ENCODE measurements at regions not wholly inside any gene's neighbourhood (a gene's known extent, or its start where the extent isn't known, plus 50 kb on each side); places are given as distances from the start of the nearest gene placed in this dataset.
"Not testable (repeated sequence)": the region's sequence is repeated elsewhere in the genome, so short reads cannot be mapped to it uniquely, and the experiment has no call there.

GRCh38 chr7:94284104-94284503, 110.6 kb upstream of the COL1A2 start:
- no peak for DNase-seq

- no peak for DNase-seq
Measured at GRCh38 chr7:94286111-94286510, 108.6 kb upstream of the COL1A2 start.

GRCh38 chr7:94288096-94288495, 106.6 kb upstream of the COL1A2 start:
- no peak for DNase-seq

- DNase-seq = no peak
Measured at GRCh38 chr7:94289071-94289470, 105.6 kb upstream of the COL1A2 start.

GRCh38 chr7:94294471-94295131, 100.1 kb upstream of the COL1A2 start:
- DNase-seq = no peak

GRCh38 chr7:94295850-94296249, 98.8 kb upstream of the COL1A2 start:
- no peak for DNase-seq

- no peak for DNase-seq
Measured at GRCh38 chr7:94296881-94297280, 97.8 kb upstream of the COL1A2 start.

GRCh38 chr7:94297397-94297838, 97.3 kb upstream of the COL1A2 start:
- DNase-seq = no peak

GRCh38 chr7:94298943-94299342, 95.8 kb upstream of the COL1A2 start:
- DNase-seq = no peak

- no peak for DNase-seq
Measured at GRCh38 chr7:94300176-94300835, 94.4 kb upstream of the COL1A2 start.

- no peak for DNase-seq
Measured at GRCh38 chr7:94301024-94301586, 93.6 kb upstream of the COL1A2 start.

- DNase-seq = no peak
Measured at GRCh38 chr7:94303118-94303517, 91.6 kb upstream of the COL1A2 start.

- no peak for DNase-seq
Measured at GRCh38 chr7:94303695-94304094, 91.0 kb upstream of the COL1A2 start.

- DNase-seq = no peak
Measured at GRCh38 chr7:94304878-94305277, 89.8 kb upstream of the COL1A2 start.

GRCh38 chr7:94305836-94306235, 88.9 kb upstream of the COL1A2 start:
- no peak for DNase-seq

GRCh38 chr7:94307399-94308048, 87.2 kb upstream of the COL1A2 start:
- DNase-seq = no peak

- no peak for DNase-seq
Measured at GRCh38 chr7:94311515-94311914, 83.2 kb upstream of the COL1A2 start.

- no peak for DNase-seq
Measured at GRCh38 chr7:94313926-94314325, 80.8 kb upstream of the COL1A2 start.

- DNase-seq = no peak
Measured at GRCh38 chr7:94314413-94315410, 80.0 kb upstream of the COL1A2 start.

- DNase-seq = not testable (repeated sequence)
Measured at GRCh38 chr7:94321138-94321537, 73.6 kb upstream of the COL1A2 start.

GRCh38 chr7:94323844-94324243, 70.9 kb upstream of the COL1A2 start:
- DNase-seq = no peak

GRCh38 chr7:94324380-94325121, 70.1 kb upstream of the COL1A2 start:
- DNase-seq = no peak

All from activated CD4-positive, alpha-beta T cell treated with anti-CD3 and anti-CD28 coated beads for 4 hours (primary cell).